SK-N-SH treated with all-trans-retinoic acid at 6 μM for 48 hours (cell line): ENCODE measurements at regions not wholly inside any gene's neighbourhood (a gene's known extent, or its start where the extent isn't known, plus 50 kb on each side); places are given as distances from the start of the nearest gene placed in this dataset.

Source experiments
- ATAC-seq: fragments of 200-7000 bp; cut with Tn5 transposase; 3 replicates; pipeline ENCODE4 v1.9.1; 2020; ENCODE audit warnings: mild to moderate bottlenecking, moderate library complexity
- ARNTL ChIP-seq: fragments of 450-650 bp; formaldehyde crosslinking; IDR thresholded peaks from 2 replicates; pipeline ENCODE4 v1.5.0; 2020; ENCODE audit warnings: low read depth, mild to moderate bottlenecking, moderate library complexity, borderline replicate concordance
- BACH2 ChIP-seq: fragments of 250-450 bp; sonication (Bioruptor Pico); IDR thresholded peaks from 2 replicates; pipeline ENCODE4 v1.9.0; 2021; ENCODE audit warnings: mild to moderate bottlenecking, borderline replicate concordance
- CREB5 ChIP-seq: fragments of 250-450 bp; sonication (Bioruptor Pico); IDR thresholded peaks from 2 replicates; pipeline ENCODE4 v1.5.1; 2020; ENCODE audit warnings: low read depth, mild to moderate bottlenecking, moderate library complexity
- CSDC2 ChIP-seq: fragments of 250-450 bp; sonication (Bioruptor Pico); IDR thresholded peaks from 2 replicates; pipeline ENCODE4 v1.5.0; 2020; ENCODE audit warnings: mild to moderate bottlenecking, moderate library complexity
- CSRNP3 ChIP-seq: fragments of 250-450 bp; sonication (Bioruptor Pico); IDR thresholded peaks from 2 replicates; pipeline ENCODE4 v1.5.1; 2021; ENCODE audit warnings: mild to moderate bottlenecking, moderate library complexity
- ESRRG ChIP-seq: fragments of 250-450 bp; sonication (Bioruptor Pico); IDR thresholded peaks from 2 replicates; pipeline ENCODE4 v1.6.1; 2021; ENCODE audit warnings: mild to moderate bottlenecking
- GLIS3 ChIP-seq: fragments of 250-450 bp; sonication (Bioruptor Pico); IDR thresholded peaks from 2 replicates; pipeline ENCODE4 v1.5.0; 2020; ENCODE audit warnings: mild to moderate bottlenecking, moderate library complexity
- ISL1 ChIP-seq: fragments of 250-450 bp; sonication (Bioruptor Pico); IDR thresholded peaks from 2 replicates; pipeline ENCODE4 v2.1.2; 2022; ENCODE audit warnings: mild to moderate bottlenecking, moderate library complexity
- OSR1 ChIP-seq: fragments of 250-450 bp; sonication (Bioruptor Pico); IDR thresholded peaks from 2 replicates; pipeline ENCODE4 v1.8.0; 2022; ENCODE audit warnings: moderate library complexity, mild to moderate bottlenecking, inconsistent platforms
- PATZ1 ChIP-seq: fragments of 250-450 bp; sonication (Bioruptor Pico); IDR thresholded peaks from 2 replicates; pipeline ENCODE4 v1.8.0; 2020; ENCODE audit warnings: mild to moderate bottlenecking, moderate library complexity, borderline replicate concordance
- PPARA ChIP-seq: fragments of 250-450 bp; sonication (Bioruptor Pico); IDR thresholded peaks from 2 replicates; pipeline ENCODE4 v1.5.0; 2020; ENCODE audit warnings: mild to moderate bottlenecking, borderline replicate concordance
- RARB ChIP-seq: fragments of 250-450 bp; sonication (Bioruptor Pico); IDR thresholded peaks from 2 replicates; pipeline ENCODE4 v1.8.0; 2021; ENCODE audit warnings: mild to moderate bottlenecking, moderate library complexity
- SNAI2 ChIP-seq: fragments of 250-450 bp; sonication (Bioruptor Pico); IDR thresholded peaks from 2 replicates; pipeline ENCODE4 v1.5.0; 2020; ENCODE audit warnings: mild to moderate bottlenecking, moderate library complexity
- TOX ChIP-seq: fragments of 250-450 bp; sonication (Bioruptor Pico); IDR thresholded peaks from 2 replicates; pipeline ENCODE4 v1.8.0; 2021; ENCODE audit warnings: mild to moderate bottlenecking, moderate library complexity, borderline replicate concordance
- TSHZ2 ChIP-seq: fragments of 250-450 bp; sonication (Bioruptor Pico); IDR thresholded peaks from 2 replicates; pipeline ENCODE4 v1.5.0; 2020; ENCODE audit warnings: mild to moderate bottlenecking, moderate library complexity
- ZC3H10 ChIP-seq: fragments of 250-450 bp; sonication (Bioruptor Pico); IDR thresholded peaks from 2 replicates; pipeline ENCODE4 v1.5.1; 2021; ENCODE audit warnings: mild to moderate bottlenecking, moderate library complexity
- ZFP3 ChIP-seq: fragments of 250-450 bp; sonication (Bioruptor Pico); IDR thresholded peaks from 2 replicates; pipeline ENCODE4 v1.5.0; 2020; ENCODE audit warnings: mild to moderate bottlenecking, moderate library complexity
- ZFP30 ChIP-seq: fragments of 450-650 bp; formaldehyde crosslinking; IDR thresholded peaks from 2 replicates; pipeline ENCODE4 v1.5.0; 2022; ENCODE audit warnings: mild to moderate bottlenecking, moderate library complexity
- ZNF565 ChIP-seq: fragments of 450-650 bp; formaldehyde crosslinking; conservative IDR thresholded peaks from 2 replicates; pipeline ENCODE4 v1.5.0; 2020; ENCODE audit warnings: low read depth, mild to moderate bottlenecking, moderate library complexity
- ZNF70 ChIP-seq: fragments of 450-650 bp; formaldehyde crosslinking; IDR thresholded peaks from 2 replicates; pipeline ENCODE4 v1.5.0; 2020; ENCODE audit warnings: mild to moderate bottlenecking, moderate library complexity
- ZNF8 ChIP-seq: fragments of 450-650 bp; formaldehyde crosslinking; IDR thresholded peaks from 2 replicates; pipeline ENCODE4 v1.5.0; 2020; ENCODE audit warnings: mild to moderate bottlenecking, moderate library complexity

- no peak for ATAC-seq
- TF ChIP-seq OSR1 (CRISPR knock-in tag) = no peak
- TF ChIP-seq ZC3H10 (CRISPR knock-in tag) = no peak
- no peak for TF ChIP-seq ZNF8 (CRISPR knock-in tag)
- TF ChIP-seq ZNF70 (CRISPR knock-in tag) = no peak
- TF ChIP-seq ZNF565 (CRISPR knock-in tag) = no peak
- TF ChIP-seq CSDC2 (CRISPR knock-in tag) = no peak
- no peak for TF ChIP-seq BACH2 (CRISPR knock-in tag)
- TF ChIP-seq ZFP30 (CRISPR knock-in tag) = no peak
- TF ChIP-seq RARB (CRISPR knock-in tag) = no peak
- TF ChIP-seq ESRRG = no peak
- no peak for TF ChIP-seq PPARA (CRISPR knock-in tag)
- TF ChIP-seq ARNTL (CRISPR knock-in tag) = no peak
- TF ChIP-seq GLIS3 = no peak
These were observed 244.1 kb upstream of the IRF2BP2 start for GRCh38 chr1:234853906-234854644.

GRCh38 chr1:234852659-234853058 lies 242.7 kb upstream of the IRF2BP2 start:
- no peak for ATAC-seq
- no peak for TF ChIP-seq ZNF8 (CRISPR knock-in tag)
- TF ChIP-seq ISL1 (CRISPR knock-in tag) = no peak

GRCh38 chr1:234851450-234852438 lies 241.8 kb upstream of the IRF2BP2 start:
- ATAC-seq = peak; percentile 40
- TF ChIP-seq ZFP3 (no peak), SNAI2 (CRISPR knock-in tag) (no peak), ZC3H10 (CRISPR knock-in tag) (no peak), CSDC2 (CRISPR knock-in tag) (no peak), CSRNP3 (CRISPR knock-in tag) (no peak), ESRRG (no peak), ZNF565 (CRISPR knock-in tag) (no peak), OSR1 (CRISPR knock-in tag) (no peak)

GRCh38 chr1:234849832-234850231 lies 239.9 kb upstream of the IRF2BP2 start:
- TF ChIP-seq ESRRG (no peak), BACH2 (CRISPR knock-in tag) (no peak), ZNF565 (CRISPR knock-in tag) (no peak), TOX (CRISPR knock-in tag) (no peak), RARB (CRISPR knock-in tag) (no peak), ZNF70 (CRISPR knock-in tag) (no peak), OSR1 (CRISPR knock-in tag) (no peak), CSDC2 (CRISPR knock-in tag) (no peak), SNAI2 (CRISPR knock-in tag) (no peak), PPARA (CRISPR knock-in tag) (no peak), ARNTL (CRISPR knock-in tag) (no peak)
- ATAC-seq = no peak

GRCh38 chr1:234848972-234849649 lies 239.1 kb upstream of the IRF2BP2 start:
- TF ChIP-seq PPARA (CRISPR knock-in tag) (no peak), CSDC2 (CRISPR knock-in tag) (no peak), CREB5 (CRISPR knock-in tag) (no peak), ZNF8 (CRISPR knock-in tag) (no peak), RARB (CRISPR knock-in tag) (no peak), ZNF70 (CRISPR knock-in tag) (no peak), OSR1 (CRISPR knock-in tag) (no peak), ZFP30 (CRISPR knock-in tag) (no peak), ZC3H10 (CRISPR knock-in tag) (no peak), PATZ1 (no peak), TSHZ2 (CRISPR knock-in tag) (no peak), BACH2 (CRISPR knock-in tag) (no peak), SNAI2 (CRISPR knock-in tag) (no peak)
- ATAC-seq = peak; percentile 21; the same call in 1 of the 3 replicates
